Psoas muscle (tissue), 7 donors: ENCODE measurements at regions not wholly inside any gene's neighbourhood (a gene's known extent, or its start where the extent isn't known, plus 50 kb on each side); places are given as distances from the start of the nearest gene placed in this dataset.

Experiments
- ATAC-seq, 4 donors: fragments of 200-7000 bp; cut with Tn5 transposase; one replicate each; pipeline ENCODE4 v1.9.1; 2020; ENCODE audit warnings: moderate library complexity in 3 of 4, mild to moderate bottlenecking in 2 of 4
- DNase-seq, 2 donors: peaks; one replicate each; pipeline ENCODE4 v3.0.0-alpha.2; 2020
- H3K27ac ChIP-seq: fragments of 200-600 bp; one replicate; pipeline ENCODE4 v1.8.0; 2022
- H3K27me3 ChIP-seq, 3 donors: fragments of 200-600 bp in 1 of 3; one replicate each; pipeline versions ENCODE4 v1.6.1 to v1.8.0; 2013 to 2022; ENCODE audit warnings: low read length in 2 of 3, mild to moderate bottlenecking in 2 of 3, moderate library complexity in 1 of 3; ENCODE audit not compliant: insufficient read depth in 3 of 3
- H3K36me3 ChIP-seq, 2 donors: fragments of 200-600 bp in 1 of 2; one replicate each; pipeline versions ENCODE4 v1.6.1 to v1.8.0; 2013 to 2022; ENCODE audit warnings: low read depth in 1 of 2, mild to moderate bottlenecking in 1 of 2, moderate library complexity in 1 of 2; ENCODE audit not compliant: insufficient read depth in 1 of 2
- H3K4me1 ChIP-seq: fragments of 200-600 bp; one replicate; pipeline ENCODE4 v1.8.0; 2022
- H3K4me3 ChIP-seq: fragments of 200-600 bp; one replicate; pipeline ENCODE4 v1.8.0; 2022; ENCODE audit warnings: mild to moderate bottlenecking
- H3K9me3 ChIP-seq: fragments of 200-600 bp; one replicate; pipeline ENCODE4 v1.8.0; 2022
- WGBS, 3 donors: extraction: QIAGEN DNeasy Blood & Tissue Kit; methylation state at CpG; one replicate each; pipeline versions ENCODE4 v1.1.6 to v1.1.7; 2013; 5-methylcytosine and 5-hydroxymethylcytosine counted together
- intact Hi-C, 2 donors: fragments of 100-400 bp; cut with DNase I; formaldehyde crosslinking; loops; one replicate each; pipeline versions ENCODE4 v1.11.0 to v1.14.2; 2022
- TF ChIP-seq, protein P1 (sequence below): fragments of 200-600 bp; IDR thresholded peaks from one replicate; pipeline ENCODE4 v1.8.0; 2022; ENCODE audit warnings: antibody characterized with exemption
- donor health status: healthy with polysubstance abuse.
- donor health status: DM: no; HTN: no; CAD: no; lungs with moderate emphysema.
- donor health status: Bipolar disorder and iron deficiency.
- donor health status: healthy.
- donor health status: DM: yes; HTN: yes; CAD: no.
- donor health status: DM: no; HTN: no; CAD: no.
- donor health status: DM: yes; HTN: yes; CAD: no.

GRCh38 chr18:28884304-28884703, 707.4 kb upstream of the CDH2 start:
- WGBS, 3 donors, result 93 to 100% (median 99%) methylated on average over 1 of the region's 1 CpG

GRCh38 chr18:28880856-28881255, 703.9 kb upstream of the CDH2 start:
- intact Hi-C loops, result no loop called here

More at GRCh38 chr18:28884304-28884703, 707.4 kb upstream of the CDH2 start:
- ATAC-seq, result no peak
- Histone ChIP-seq H3K9me3 (peaks cover 3% of the 10 kb centered on the region), H3K27me3 (no peaks in the 10 kb centered on the region), H3K27ac (no peak overlapping the region), H3K4me3 (no peak overlapping the region), H3K4me1 (no peaks in the 10 kb centered on the region), H3K36me3 (no peaks in the 10 kb centered on the region)
- TF ChIP-seq, protein P1, sequence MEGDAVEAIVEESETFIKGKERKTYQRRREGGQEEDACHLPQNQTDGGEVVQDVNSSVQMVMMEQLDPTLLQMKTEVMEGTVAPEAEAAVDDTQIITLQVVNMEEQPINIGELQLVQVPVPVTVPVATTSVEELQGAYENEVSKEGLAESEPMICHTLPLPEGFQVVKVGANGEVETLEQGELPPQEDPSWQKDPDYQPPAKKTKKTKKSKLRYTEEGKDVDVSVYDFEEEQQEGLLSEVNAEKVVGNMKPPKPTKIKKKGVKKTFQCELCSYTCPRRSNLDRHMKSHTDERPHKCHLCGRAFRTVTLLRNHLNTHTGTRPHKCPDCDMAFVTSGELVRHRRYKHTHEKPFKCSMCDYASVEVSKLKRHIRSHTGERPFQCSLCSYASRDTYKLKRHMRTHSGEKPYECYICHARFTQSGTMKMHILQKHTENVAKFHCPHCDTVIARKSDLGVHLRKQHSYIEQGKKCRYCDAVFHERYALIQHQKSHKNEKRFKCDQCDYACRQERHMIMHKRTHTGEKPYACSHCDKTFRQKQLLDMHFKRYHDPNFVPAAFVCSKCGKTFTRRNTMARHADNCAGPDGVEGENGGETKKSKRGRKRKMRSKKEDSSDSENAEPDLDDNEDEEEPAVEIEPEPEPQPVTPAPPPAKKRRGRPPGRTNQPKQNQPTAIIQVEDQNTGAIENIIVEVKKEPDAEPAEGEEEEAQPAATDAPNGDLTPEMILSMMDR, result no peak
- DNase-seq, result no peak
- intact Hi-C loops, result no loop called here

DNA sequence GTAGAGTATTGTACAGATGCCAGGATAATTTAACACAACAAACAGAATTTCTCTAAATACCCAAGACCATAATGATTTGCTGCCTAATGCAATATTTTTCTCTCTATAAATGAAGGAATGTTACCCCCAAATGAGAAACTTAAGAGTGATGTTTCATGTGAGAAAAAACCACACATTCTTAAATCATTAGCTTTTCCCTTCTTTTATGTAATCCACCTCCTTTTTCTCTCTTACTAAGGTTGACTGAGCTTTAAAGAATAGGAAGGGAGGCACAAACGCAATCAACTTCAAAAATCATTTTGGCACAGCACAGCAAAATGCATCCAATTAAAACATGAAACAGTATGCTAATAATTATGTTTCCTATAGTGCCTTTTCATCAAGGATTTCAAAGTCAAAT, 698.1 kb upstream of the CDH2 start:
- Histone ChIP-seq H3K36me3 (no peaks in the 10 kb centered on the region), H3K27ac (no peak overlapping the region), H3K4me1 (no peaks in the 10 kb centered on the region), H3K9me3 (peaks cover 3% of the 10 kb centered on the region), H3K4me3 (no peak overlapping the region), H3K27me3 (no peaks in the 10 kb centered on the region)
- WGBS, 3 donors, result 66 to 77% (median 68%) methylated on average over 1 of the region's 1 CpG
- ATAC-seq, result no peak
- intact Hi-C loops, result no loop called here
- TF ChIP-seq, protein P1, result no peak
- DNase-seq, result no peak

More at GRCh38 chr18:28880856-28881255, 703.9 kb upstream of the CDH2 start:
- ATAC-seq, result no peak
- no peaks in the 10 kb centered on the region for H3K4me1 ChIP-seq
- peaks cover 3% of the 10 kb centered on the region for H3K9me3 ChIP-seq
- no peak overlapping the region for H3K27ac ChIP-seq
- no peaks in the 10 kb centered on the region for H3K36me3 ChIP-seq
- TF ChIP-seq, protein P1, result no peak
- WGBS, 3 donors, result 89 to 92% (median 91%) methylated on average over 4 of the region's 4 CpGs
- H3K27me3 ChIP-seq, result no peaks in the 10 kb centered on the region
- no peak overlapping the region for H3K4me3 ChIP-seq
- DNase-seq, result no peak

- no peak overlapping the region for H3K27ac ChIP-seq
- TF ChIP-seq, protein P1, result no peak
- ATAC-seq, result no peak
- no peaks in the 10 kb centered on the region for H3K27me3 ChIP-seq
- WGBS, 3 donors, result 65 to 73% (median 66%) methylated on average over 2 of the region's 2 CpGs
- no peak for DNase-seq
- no peaks in the 10 kb centered on the region for H3K4me1 ChIP-seq
- no peaks in the 10 kb centered on the region for H3K9me3 ChIP-seq
- H3K4me3 ChIP-seq, result no peak overlapping the region
- intact Hi-C loops, result no loop called here
- H3K36me3 ChIP-seq, result no peaks in the 10 kb centered on the region
Measured at GRCh38 chr18:28863396-28863795, 686.5 kb upstream of the CDH2 start.

DNA sequence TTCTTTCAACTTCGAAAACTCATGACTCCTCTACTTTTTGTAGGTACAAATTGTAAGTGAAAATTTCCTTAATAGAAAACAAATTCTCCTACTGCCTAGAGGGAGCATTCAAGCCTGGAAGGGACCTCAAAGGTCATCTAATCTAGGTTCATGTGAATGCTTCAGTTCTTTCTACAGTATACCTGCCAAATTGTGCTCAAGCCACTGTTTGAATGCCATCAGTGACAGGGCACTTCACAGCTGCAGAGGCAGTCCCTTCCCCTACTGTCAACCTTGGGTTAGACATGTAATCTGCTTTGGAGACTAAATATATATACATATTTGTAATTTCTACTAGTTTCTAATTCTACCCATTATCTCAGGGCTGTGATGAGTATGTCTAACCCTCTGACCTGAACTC, 681.3 kb upstream of the CDH2 start:
- no peak overlapping the region for H3K27ac ChIP-seq
- H3K4me3 ChIP-seq, result no peak overlapping the region
- intact Hi-C loops, result no loop called here
- WGBS, 3 donors, result 63 to 83% (median 76%) methylated on average over 1 of the region's 1 CpG
- ATAC-seq, result no peak
- no peaks in the 10 kb centered on the region for H3K4me1 ChIP-seq
- TF ChIP-seq, protein P1, result no peak
- H3K27me3 ChIP-seq, result no peaks in the 10 kb centered on the region
- no peak for DNase-seq
- H3K36me3 ChIP-seq, result no peaks in the 10 kb centered on the region
- H3K9me3 ChIP-seq, result no peaks in the 10 kb centered on the region
